NCI-H2196 (cell line): ENCODE measurements at regions not wholly inside any gene's neighbourhood (a gene's known extent, or its start where the extent isn't known, plus 50 kb on each side); places are given as distances from the start of the nearest gene placed in this dataset.

Source experiments
- DNase-seq: peaks from one replicate; lab custom pipeline; 2025; ENCODE audit not compliant: unreplicated experiment; lab: John Stamatoyannopoulos, UW

DNA sequence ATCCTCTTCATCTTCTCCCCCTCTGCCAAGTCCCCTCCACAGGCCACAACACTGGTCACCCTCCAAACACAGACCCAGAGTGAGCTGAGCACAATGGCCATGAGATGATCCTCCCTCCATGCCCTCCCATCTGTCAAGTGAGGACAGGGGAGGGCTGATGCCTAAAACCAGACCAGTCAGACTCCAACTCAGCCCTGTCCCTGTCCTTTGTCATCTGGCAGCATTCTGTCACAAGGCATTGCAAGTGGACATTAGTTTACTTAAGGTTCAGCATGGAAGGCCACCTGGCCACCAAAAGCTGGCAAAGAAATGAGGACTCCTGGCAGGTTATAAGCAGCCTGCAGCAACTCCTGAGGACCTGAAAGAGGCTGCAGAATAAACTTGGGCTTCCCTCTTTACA lies 136.2 kb upstream of the SLC30A5 start:
- DNase-seq, result no peak

DNA sequence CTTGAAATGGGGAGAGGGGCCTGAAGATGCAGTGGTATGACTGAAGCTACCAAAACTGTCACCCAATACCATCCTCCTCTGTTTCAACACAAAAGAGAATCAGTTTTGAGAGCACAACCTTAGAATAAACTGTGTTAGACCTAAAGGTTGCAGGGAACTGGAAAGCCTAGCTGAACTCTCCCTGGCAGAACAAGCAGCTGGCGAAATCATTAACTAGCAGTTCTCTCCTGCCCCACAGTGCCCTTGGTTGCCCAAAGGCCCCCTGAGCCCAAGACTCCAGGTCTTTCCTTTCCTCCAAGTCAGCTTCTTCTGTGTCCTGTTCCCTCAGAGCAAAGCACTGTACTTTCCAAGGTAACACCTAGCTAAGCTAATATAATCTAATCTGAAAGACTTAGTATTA lies 135.4 kb upstream of the SLC30A5 start:
- DNase-seq, result no peak

DNA sequence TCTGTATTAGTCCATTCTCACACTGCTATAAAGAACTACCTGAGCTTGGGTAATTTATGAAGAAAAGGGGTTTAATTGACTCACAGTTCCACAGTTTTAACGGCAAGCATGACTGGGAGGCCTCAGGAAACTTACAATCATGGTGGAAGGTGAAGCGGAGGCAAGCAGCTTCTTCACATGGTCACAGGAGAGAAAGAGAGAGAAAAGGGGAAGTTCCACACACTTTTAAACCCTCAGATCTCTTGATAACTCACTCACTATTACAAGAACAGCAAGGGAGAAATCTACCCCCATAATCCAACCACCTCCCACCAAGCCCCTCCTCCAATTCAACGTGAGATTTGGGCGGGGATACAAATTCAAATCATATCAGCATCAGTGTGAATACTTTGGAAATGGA lies 133.4 kb upstream of the SLC30A5 start:
- no peak for DNase-seq

DNA sequence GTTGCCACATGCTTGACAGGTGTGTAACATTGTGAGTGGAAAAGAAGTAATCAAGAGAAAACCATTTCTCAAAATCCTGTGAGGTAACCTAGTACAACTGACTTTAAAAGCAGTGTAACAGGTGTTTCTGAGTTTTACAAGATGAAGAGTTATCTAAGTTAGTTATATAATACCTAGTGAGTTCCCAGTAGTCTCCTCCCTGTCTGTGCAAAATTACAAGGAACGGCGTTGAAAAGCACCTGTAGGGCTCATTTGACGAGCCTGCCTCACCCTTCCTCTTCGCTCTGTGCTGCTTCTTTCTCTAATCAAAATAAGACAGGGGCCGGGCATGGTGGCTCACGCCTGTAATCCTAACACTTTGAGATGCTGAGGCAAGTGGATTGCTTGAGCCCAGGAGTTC lies 132.9 kb upstream of the SLC30A5 start:
- no peak for DNase-seq

DNA sequence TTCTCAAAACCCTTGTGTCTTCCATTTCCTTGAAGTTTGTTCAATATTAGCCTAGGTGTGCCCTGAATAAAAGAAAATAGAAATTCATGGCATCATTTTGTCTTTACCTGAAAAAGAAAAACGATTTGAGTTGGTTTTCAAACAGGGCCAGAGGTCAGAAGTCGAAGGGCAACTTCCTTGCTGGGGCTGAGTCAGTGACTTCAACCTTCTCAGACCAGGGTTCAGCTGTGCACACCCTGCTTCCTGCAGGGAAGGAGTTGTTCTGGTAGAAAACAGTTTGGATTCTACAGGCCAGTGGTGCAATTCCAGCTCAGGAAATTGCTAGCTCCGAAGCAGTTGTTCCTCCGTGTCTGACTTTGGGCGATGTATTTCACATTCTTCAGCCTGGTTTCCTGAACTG lies 132.1 kb upstream of the SLC30A5 start:
- DNase-seq, result no peak

DNA sequence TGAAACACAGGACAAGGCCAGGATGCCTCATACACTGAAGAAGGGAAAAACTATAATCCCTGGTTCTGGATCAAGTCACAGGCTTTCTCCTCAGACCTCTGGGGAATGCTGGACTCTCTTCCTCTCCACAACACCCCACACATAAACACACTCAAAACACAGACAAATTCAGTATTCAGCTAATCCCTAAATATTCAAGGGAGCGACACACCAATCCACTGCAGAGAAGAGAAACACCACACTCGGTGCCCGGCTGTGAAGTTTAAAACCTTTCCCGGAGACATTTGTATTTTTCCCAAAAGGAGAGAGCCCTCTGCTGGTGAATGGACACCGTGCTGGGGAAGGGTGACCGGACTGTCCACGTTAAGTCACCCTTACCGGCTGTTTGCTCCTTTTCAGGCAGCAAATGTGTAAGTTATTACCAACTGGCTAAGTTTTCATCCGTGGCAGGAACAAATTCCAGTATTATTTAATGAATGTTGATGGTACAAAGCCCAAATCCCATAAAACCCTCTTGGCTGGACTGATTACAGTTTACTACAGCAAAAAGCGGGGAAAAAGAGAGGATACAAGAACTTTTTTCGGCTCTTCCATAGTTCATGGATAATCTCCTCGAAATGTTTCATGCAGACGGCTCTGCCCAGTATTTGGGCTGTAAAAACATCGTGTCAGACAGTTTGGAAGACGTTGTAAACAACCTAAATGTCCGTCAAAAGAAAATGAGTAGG lies 130.9 kb upstream of the SLC30A5 start:
- peak; percentile 22 for DNase-seq

DNA sequence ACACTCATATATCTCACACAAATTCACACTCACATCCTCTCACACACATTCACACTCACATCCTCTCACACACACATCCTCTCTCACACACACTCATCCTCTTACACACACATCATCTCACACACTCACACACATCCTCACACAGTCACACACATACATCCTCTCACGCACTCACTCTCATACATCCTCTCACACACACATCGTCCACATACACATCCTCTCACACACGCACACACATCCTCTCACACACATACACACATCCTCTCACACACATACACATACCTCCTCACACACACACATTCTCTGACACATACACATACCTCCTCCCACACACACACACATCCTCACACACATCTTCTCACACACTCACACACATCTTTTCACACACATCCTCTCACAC lies 129.1 kb upstream of the SLC30A5 start:
- no peak for DNase-seq

DNA sequence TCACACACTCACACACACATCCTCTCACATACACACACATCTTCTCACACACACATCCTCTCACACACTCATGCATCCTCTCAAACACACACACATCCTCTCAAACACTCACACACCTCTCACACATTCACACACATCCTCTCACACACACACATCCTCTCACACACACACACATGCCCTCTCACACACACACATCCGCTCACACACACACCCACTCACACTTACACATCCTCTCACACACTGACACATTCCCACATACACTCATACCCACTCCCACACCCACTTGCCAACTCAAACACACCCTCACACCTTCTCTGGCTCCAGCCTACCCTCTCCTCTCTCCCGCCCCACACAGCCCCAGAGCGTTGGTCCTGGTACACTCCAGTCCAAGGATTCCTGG lies 127.9 kb upstream of the SLC30A5 start:
- no peak for DNase-seq

DNA sequence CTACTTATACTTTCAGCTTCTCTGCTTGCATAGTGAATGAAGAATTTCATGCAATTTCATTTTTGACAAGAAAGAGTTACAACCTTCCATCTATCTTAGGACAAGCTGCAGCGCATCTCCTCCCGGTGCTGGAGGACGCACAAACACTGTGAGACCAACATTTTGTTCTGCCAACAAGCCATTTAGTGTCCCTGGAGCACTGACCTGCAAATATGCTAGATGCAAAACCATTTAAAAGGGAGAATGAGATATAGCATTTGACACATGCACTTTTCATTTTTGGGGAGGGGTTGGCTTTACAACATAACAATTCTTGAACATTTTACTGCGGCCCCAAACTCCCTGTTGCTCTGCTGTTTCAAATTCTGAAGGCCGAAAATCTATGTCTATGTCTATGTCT lies 127.2 kb upstream of the SLC30A5 start:
- DNase-seq, result no peak

DNA sequence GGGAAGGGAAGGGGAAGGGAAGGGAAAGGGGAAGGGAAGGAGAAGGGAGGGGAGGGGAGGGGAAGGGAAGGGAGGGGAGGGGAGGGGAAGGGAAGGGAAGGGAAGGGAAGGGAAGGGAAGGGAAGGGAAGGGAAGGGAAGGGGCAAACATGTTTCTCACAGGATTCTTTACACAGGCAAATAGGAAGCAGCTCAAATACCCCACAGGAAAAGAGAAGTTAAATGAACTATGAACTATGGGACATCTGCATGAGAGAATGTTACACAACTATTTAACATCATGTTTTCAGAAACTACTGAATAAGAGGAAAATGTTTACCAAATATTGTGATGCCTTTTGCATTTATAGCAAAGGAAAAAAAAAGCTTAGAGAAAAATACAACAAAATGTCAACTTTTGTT lies 125.4 kb upstream of the SLC30A5 start:
- no peak for DNase-seq

DNA sequence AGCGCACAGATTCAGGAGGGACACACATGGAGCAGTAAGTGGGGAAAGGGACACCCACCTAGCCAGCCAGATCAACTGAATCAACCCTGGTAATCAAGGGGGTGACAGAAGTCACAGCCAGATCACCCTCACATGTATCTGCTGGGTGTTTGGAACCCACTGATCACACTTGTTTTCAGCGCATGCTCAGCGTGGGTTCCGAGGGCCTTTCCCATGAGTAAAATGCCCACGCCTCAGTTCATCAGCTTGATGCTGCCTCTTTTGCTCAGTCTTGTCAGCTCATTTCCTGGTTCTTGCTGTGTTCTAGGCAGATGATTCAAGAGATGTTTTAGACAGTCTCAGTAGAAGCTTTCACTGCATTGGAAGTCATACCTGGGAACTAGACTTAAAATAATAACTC lies 123.2 kb upstream of the SLC30A5 start:
- DNase-seq, result no peak

DNA sequence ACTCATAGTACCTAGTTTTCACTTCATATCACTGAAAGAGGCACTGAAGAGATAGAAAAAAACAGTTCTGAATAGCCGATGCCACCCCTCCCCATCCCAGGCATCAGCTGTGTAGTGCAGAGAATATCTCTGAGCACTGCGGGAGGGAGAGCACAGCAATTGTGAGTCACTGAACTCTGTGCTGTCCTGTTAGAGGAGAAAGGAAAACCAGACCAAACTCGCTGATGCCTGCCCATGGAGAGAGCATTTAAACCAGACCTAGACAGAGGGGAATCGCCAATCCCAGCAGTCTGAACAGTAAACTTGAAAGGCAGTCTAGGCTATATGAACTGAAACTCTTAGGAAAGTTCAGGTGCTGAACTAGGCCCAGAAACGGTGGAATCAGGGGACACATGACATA lies 120.1 kb upstream of the SLC30A5 start:
- DNase-seq, result no peak

DNA sequence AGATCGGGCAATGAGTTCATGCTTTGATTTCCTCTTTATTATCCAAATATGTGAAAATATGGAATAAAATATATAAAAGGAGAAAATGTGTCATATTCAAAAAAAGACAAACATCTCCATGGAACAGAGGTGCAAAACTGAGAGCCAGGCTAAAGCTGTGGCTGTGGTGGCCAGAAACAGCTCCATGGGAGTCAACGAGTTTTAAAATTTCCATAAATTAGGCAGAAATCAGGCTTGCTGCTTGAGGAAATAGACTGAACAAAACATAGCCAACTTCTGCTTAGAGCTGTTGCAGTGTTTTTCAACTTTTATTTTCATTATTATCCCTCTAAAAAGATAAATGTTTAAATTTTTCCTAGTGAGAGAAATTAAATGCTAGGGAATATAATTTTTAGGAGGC lies 110.8 kb upstream of the SLC30A5 start:
- no peak for DNase-seq

DNA sequence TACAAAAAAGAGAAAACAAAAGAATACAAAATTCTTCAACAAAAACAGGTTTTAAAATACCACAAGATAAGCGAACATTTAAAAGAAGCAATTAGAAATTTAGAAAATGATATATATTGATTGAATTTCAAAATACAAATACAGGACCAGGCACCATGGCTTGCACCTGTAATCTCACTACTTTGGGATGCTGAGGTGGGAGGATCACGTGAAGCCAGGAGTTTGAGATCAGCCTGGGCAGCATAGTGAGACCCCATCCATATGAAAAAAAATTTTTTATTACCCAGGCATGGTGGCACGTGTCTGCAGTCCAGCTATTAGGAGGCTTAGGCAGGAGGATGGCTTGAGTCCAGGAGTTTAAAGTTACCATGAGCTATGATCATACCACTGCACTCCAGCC lies 109.9 kb upstream of the SLC30A5 start:
- DNase-seq, result no peak

DNA sequence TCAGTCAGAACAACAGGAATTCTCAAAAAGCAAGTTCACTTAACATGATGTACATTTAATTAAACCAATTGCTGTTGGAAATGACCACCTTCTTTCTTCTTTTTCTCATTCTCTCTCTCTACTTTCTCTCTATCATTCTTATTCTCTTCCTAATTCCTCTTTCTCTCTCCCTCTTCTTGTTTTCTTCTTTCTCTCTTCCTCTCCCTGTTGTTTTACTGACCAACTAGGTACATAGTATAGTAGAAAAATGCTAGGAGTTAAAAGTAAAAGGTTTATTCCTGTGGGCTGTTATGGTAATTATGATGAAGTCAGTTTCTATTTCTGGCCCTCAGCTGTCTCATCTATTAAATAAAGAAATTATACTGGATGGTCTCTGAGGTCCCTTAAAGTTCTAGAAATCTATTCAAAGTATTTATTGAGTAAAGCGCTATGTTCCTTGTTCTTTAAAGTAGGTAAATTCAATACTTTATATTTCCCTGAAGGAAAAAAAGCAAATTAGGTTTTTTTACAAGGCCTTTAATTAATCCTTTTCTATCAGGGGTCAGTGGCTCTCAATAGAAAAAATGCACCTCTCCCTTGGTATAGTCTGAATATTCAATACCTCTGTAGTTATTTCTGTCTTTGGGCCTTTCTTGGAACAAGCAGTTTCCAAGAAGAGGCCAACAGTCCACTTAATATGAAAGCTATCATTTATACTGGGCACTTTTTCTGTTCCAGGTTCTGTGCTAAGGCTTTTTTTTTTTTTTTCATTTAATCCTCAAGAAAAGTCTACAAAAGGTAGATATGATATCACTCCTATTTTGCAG lies 102.3 kb upstream of the SLC30A5 start:
- no peak for DNase-seq

DNA sequence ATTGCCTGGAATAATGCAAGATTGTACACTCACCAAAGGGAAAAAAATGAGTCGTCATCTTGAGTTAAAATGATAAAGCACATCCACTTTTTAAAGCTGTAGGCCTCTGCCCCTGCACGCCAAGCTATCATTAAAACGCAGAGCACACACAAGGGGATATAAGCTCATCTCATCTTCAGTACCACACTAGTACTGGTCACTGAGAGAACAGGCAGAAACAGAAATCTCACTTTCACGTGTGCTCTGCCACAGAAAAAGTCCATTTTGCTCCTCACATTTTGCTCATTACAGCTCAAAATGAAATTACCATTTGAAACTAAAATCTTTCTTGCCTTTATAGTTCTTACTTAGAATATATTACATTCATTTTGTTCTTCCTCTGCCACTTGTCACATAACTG lies 99.2 kb upstream of the SLC30A5 start:
- no peak for DNase-seq

DNA sequence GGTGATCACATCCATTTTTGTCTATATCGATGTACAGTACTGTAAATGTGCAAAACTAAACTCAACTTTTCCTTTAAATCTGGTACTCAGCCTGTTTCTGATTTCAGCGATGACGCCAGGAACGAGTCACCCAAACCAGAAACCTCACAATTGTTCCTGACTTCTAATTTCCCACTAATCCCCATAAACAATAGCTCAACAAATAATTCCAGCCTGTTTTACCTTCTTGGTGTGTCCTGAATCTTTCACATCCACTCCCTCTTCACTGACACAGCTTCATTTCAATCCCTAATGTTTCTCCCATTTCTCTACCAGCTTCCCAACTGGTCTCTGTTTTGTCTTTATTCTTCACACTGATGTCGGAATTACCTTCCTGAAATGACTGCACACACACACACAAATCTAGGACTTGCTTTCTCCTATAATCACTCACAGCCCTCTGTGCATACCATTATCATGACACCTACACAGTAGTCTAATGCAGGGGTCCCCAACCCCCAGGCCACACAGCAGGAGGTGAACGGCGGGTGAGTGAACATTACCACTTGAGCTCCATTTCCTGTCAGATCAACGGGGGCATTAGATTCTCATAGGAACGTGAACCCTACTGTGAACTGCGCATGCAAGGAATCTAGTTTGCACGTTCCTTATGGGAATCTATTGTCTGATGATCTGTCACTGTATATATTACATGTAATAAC lies 97.8 kb upstream of the SLC30A5 start:
- DNase-seq, result no peak

DNA sequence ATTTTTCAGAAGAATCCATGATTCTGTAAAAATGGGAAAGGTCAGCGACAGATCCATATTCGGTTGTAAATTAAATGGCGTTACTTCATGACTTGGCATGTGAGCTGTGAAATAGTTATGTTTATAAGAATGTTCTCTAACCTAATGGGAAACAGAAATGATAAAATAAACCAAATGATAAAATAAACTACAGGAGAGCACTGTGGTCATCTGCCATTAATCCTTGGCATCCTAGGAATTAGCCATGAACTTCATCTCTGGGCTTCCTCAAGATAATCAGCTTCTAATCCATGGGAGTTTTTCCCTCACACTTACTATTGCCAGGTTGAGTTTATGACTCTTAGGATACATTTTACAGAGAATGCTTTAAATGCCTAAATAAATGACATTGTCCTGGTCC lies 94.6 kb upstream of the SLC30A5 start:
- no peak for DNase-seq

DNA sequence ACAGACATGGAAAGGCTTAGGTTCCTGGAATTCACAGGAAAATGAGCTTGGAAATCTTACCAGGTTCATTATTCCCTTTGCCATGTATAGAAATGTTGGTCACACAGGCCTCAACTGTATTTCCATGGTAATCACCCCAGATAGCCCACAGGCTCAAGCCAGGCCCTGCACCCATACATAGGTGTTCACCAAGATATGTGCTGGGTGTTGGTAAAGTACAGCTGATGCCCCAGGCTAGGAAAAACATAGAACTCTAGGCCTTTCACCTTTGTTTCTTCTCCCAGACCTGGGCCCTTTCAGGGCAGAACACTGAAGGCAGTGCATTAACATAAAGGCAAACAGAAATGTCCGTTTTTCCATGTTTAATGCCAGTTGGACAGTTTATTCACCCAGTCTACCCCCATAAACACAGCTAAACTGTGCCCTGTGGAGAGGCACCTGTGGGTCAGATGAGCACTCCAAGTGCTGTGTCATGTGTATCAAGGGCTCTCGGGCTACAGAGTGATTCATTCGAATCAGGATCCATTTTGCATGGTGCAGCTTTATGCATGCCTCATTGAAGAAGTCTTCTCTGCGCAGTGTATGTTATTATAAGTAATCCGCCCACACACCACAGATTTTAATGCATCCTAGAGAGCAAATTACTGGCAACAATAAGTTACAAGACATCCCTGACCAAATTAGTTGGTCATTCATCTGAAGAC lies 93.4 kb upstream of the SLC30A5 start:
- no peak for DNase-seq

DNA sequence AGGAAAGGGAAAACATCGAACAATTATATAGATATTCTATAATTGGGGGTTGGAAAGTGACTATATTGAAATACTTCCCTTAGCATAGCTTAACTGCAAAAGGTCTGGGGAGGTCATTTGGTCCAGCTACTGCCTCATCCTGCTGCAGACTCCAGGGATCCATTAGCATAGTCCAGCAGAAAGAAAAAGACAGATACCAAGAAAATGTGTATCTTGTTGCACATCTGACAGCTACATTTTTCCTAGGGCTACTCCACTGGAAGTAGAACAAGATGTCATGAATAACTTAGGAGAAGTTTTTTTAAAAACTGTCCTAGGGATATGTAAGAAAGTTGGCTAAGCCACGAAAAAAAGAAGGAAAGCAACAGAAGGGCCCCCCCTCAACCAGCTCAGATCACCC lies 92.9 kb upstream of the SLC30A5 start:
- DNase-seq, result no peak

DNA sequence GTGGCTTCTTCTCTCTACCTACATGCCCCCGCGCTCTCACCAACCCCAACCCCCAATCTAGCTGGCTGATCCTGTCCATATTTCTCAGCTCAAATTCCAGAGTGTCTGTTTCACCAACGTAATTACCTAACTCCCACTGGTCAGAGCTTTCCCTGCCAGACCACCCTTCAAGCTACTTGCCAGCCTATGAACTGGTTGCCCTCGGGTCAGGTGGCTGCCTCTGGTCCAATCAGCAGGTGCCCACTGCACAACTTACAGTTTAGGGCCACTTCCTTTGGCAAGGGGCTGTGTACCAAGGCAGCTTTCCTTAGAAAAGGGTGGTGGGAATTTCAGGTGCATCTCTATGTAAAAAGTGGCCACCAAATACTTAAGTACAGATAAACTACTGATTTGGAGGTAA lies 92.2 kb upstream of the SLC30A5 start:
- no peak for DNase-seq

DNA sequence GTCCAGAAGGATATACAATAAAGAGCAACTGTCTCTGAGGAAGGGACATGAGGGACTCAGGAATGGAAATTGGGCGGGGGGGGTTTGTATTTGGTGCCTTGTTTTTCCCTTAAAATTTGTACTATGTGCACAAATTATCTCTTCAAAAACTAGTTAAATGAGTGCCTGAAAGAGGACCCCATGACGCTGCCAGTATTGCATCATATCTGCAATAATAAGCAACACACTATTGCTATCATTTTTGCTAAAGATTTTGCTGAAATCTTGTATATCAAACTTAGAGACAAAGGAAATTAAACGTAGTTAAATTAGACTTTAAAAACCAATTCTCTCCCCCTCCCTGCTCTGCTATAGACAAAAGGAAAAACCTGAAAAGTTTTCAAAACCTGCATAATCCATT lies 89.7 kb upstream of the SLC30A5 start:
- no peak for DNase-seq
